IMR-90 (cell line): ENCODE measurements at regions not wholly inside any gene's neighbourhood (a gene's known extent, or its start where the extent isn't known, plus 50 kb on each side); places are given as distances from the start of the nearest gene placed in this dataset.

ENCODE experiments used
- ATAC-seq: fragments of 200-7000 bp; cut with Tn5 transposase; 2 replicates; pipeline ENCODE4 v1.9.1; 2020; ENCODE audit warnings: low read depth, mild to moderate bottlenecking, moderate library complexity
- BruUV-seq: library from RNA; stranded (reverse); fragments of 400-500 nt; replicated peaks from 2 replicates; lab custom pipeline; 2021; lab: Mats Ljungman, UMichigan
- CTCF ChIA-PET: fragments of 300-600 bp; formaldehyde crosslinking; extraction: SDS; loops from one replicate; lab custom pipeline; 2021; ENCODE audit warnings: antibody characterized with exemption; lab: Yijun Ruan, JAX
- POLR2A ChIA-PET: fragments of 300-600 bp; sonication (Branson Sonifier 250); formaldehyde crosslinking; loops from one replicate; lab custom pipeline; 2022; ENCODE audit warnings: antibody characterized with exemption; ENCODE audit not compliant: unreplicated experiment; lab: Charles Lee
- DNase-seq: peaks from one replicate; pipeline ENCODE4 v3.0.0; 2013
- H2AFZ ChIP-seq: replicated peaks from 2 replicates; pipeline ENCODE3; 2013; ENCODE audit warnings: low read length, mild to moderate bottlenecking; ENCODE audit not compliant: poor library complexity
- H2AK5ac ChIP-seq: 2 replicates; pipeline ENCODE4 v1.6.1; 2013; ENCODE audit warnings: low read depth, low read length, inconsistent platforms
- H2AK9ac ChIP-seq: replicated peaks from 2 replicates; pipeline ENCODE3; 2013; ENCODE audit warnings: mild to moderate bottlenecking, low read depth, low read length, moderate library complexity; ENCODE audit not compliant: poor library complexity
- H2BK120ac ChIP-seq: 2 replicates; pipeline ENCODE4 v1.6.1; 2013; ENCODE audit warnings: low read depth, low read length, inconsistent platforms
- H2BK15ac ChIP-seq: 3 replicates; pipeline ENCODE4 v1.6.1; 2013; ENCODE audit warnings: low read depth, low read length, inconsistent platforms
- H2BK20ac ChIP-seq: 2 replicates; pipeline ENCODE4 v1.6.1; 2013; ENCODE audit warnings: low read depth, mild to moderate bottlenecking, inconsistent platforms, low read length, moderate library complexity
- H2BK5ac ChIP-seq: 2 replicates; pipeline ENCODE4 v1.6.1; 2013; ENCODE audit warnings: mild to moderate bottlenecking, low read depth, low read length, inconsistent platforms; ENCODE audit not compliant: poor library complexity, severe bottlenecking
- H3K14ac ChIP-seq: replicated peaks from 2 replicates; pipeline ENCODE4 v1.6.1; 2013; ENCODE audit warnings: low read depth, low read length, inconsistent platforms
- H3K18ac ChIP-seq: 2 replicates; pipeline ENCODE4 v1.6.1; 2013; ENCODE audit warnings: low read depth, low read length, control low read depth
- H3K23ac ChIP-seq: 2 replicates; pipeline ENCODE4 v1.6.1; 2013; ENCODE audit warnings: low read depth, low read length, inconsistent platforms
- H3K27ac ChIP-seq: 2 replicates; pipeline ENCODE4 v1.5.1; 2013; ENCODE audit warnings: mild to moderate bottlenecking, control low read depth, low read length; ENCODE audit not compliant: insufficient read depth
- H3K27me3 ChIP-seq: 2 replicates; pipeline ENCODE4 v1.6.1; 2013; ENCODE audit warnings: low read length; ENCODE audit not compliant: control insufficient read depth, insufficient read depth
- H3K36me3 ChIP-seq: 2 replicates; pipeline ENCODE4 v1.6.1; 2013; ENCODE audit warnings: low read length, mixed read lengths; ENCODE audit not compliant: control insufficient read depth, insufficient read depth
- H3K4ac ChIP-seq: 2 replicates; pipeline ENCODE4 v1.6.1; 2013; ENCODE audit warnings: low read depth, low read length, inconsistent platforms
- H3K4me1 ChIP-seq: 2 replicates; pipeline ENCODE4 v1.6.1; 2013; ENCODE audit warnings: low read length, mixed read lengths; ENCODE audit not compliant: control insufficient read depth, insufficient read depth
- H3K4me2 ChIP-seq: 2 replicates; pipeline ENCODE4 v1.6.1; 2013; ENCODE audit warnings: low read depth, mild to moderate bottlenecking, control low read depth, low read length, moderate library complexity
- H3K4me3 ChIP-seq: 2 replicates; pipeline ENCODE4 v1.5.1; 2013; ENCODE audit warnings: low read depth, mild to moderate bottlenecking, control low read depth, low read length, moderate library complexity; ENCODE audit not compliant: insufficient read depth
- H3K56ac ChIP-seq: 2 replicates; pipeline ENCODE4 v1.6.1; 2013; ENCODE audit warnings: low read length, inconsistent platforms; ENCODE audit not compliant: insufficient read depth; ENCODE audit errors: extremely low read depth
- H3K79me1 ChIP-seq, 2 experiments: 2 replicates each; pipeline ENCODE4 v1.6.1; 2013; ENCODE audit warnings: low read length in 2 of 2, inconsistent platforms in 1 of 2, low read depth in 1 of 2
- H3K9ac ChIP-seq: 2 replicates; pipeline ENCODE4 v1.6.1; 2013; ENCODE audit warnings: low read depth, low read length, control low read depth
- H3K9me1 ChIP-seq: 2 replicates; pipeline ENCODE4 v1.6.1; 2013; ENCODE audit warnings: low read length, inconsistent platforms; ENCODE audit not compliant: insufficient read depth
- H3K9me3 ChIP-seq: 2 replicates; pipeline ENCODE4 v1.6.1; 2013; ENCODE audit warnings: low read length; ENCODE audit not compliant: control insufficient read depth, insufficient read depth
- H4K20me1 ChIP-seq: 2 replicates; pipeline ENCODE4 v1.6.1; 2013; ENCODE audit warnings: low read length, inconsistent platforms; ENCODE audit not compliant: insufficient read depth
- H4K5ac ChIP-seq: 2 replicates; pipeline ENCODE4 v1.6.1; 2013; ENCODE audit warnings: mild to moderate bottlenecking, low read depth, low read length, control low read depth
- H4K8ac ChIP-seq, 2 experiments: 2 replicates each; pipeline ENCODE4 v1.6.1; 2013; ENCODE audit warnings: low read depth in 2 of 2, low read length in 2 of 2, control low read depth in 1 of 2, inconsistent platforms in 1 of 2
- H4K91ac ChIP-seq: 2 replicates; pipeline ENCODE4 v1.6.1; 2013; ENCODE audit warnings: low read depth, low read length, inconsistent platforms; ENCODE audit not compliant: insufficient read depth
- SMC3 ChIP-seq: fragments of 150-350 bp; IDR thresholded peaks from 2 replicates; pipeline ENCODE4 v1.6.1; 2016; ENCODE audit warnings: low read depth, mild to moderate bottlenecking, antibody characterized with exemption, low read length, moderate library complexity
- WGBS, 2 experiments: methylation state at CpG; one replicate each; pipeline versions ENCODE4 v1.1.5 to v1.1.7; 2013; ENCODE audit warnings: missing lambda C conversion rate in 2 of 2; ENCODE audit not compliant: insufficient read length in 1 of 2; ENCODE audit errors: extremely low coverage in 2 of 2; 5-methylcytosine and 5-hydroxymethylcytosine counted together
- dilution Hi-C: fragments of 300-500 bp; cut with HindIII; formaldehyde crosslinking; loops from one replicate; pipeline ENCODE4 v1.14.3; 2018; ENCODE audit warnings: low sequenced_read_pairs; ENCODE audit not compliant: unreplicated experiment
- in situ Hi-C: fragments of 300-500 bp; cut with MboI; formaldehyde crosslinking; loops from 3 replicates; pipeline ENCODE4 v1.14.3; 2019; ENCODE audit warnings: low sequenced_read_pairs, inconsistent platforms, mixed read lengths
- intact Hi-C: fragments of 100-400 bp; cut with micrococcal nuclease; formaldehyde crosslinking; loops from 2 replicates; pipeline ENCODE4 v1.10.0; 2022

DNA sequence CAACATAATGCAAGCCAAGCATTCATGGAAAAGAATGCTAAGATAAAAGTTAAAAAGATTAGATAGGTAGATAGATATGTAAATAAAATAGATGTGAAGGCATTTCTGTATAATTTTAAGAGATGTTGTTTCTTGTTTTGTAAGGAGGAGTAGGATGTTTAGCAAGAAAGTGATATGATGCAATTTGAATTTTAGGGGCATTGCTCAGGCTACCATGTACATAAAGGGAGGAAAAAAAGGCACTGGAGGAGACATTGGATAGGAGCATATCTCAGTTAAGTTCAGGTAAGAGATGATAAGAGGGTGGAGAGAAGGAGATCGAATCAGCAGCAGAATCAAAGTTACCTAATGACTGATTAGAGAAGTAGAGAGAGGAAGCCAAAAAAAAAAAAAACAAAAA is 194.7 kb downstream of the TENT5A start:
- H3K36me3 ChIP-seq, result no peaks in the 10 kb centered on the region
- H3K56ac ChIP-seq, result no peak overlapping the region
- H3K4me1 ChIP-seq, result peaks cover 4% of the 10 kb centered on the region; the same call in 1 of the 2 replicates
- no peak overlapping the region for H2BK15ac ChIP-seq
- H4K5ac ChIP-seq, result no peak overlapping the region
- no peak overlapping the region for H3K9ac ChIP-seq
- no peak overlapping the region for H3K14ac ChIP-seq
- no peak overlapping the region for H2BK5ac ChIP-seq
- H3K79me1 ChIP-seq, result no peaks in the 10 kb centered on the region
- H2AK5ac ChIP-seq, result no peak overlapping the region
- DNase-seq, result no peak
- no peak overlapping the region for H2AFZ ChIP-seq
- no peak overlapping the region for H2BK120ac ChIP-seq
- no peak overlapping the region for H3K4me2 ChIP-seq
- H3K9me3 ChIP-seq, result no peaks in the 10 kb centered on the region
- in situ Hi-C loops (no loop called here), dilution Hi-C loops (no loop called here), intact Hi-C loops (no loop called here)
- no peaks in the 10 kb centered on the region for H4K20me1 ChIP-seq
- H4K8ac ChIP-seq, result no peak overlapping the region
- no peak overlapping the region for H3K23ac ChIP-seq
- no peak for TF ChIP-seq SMC3
- no peak overlapping the region for H3K18ac ChIP-seq
- no peak overlapping the region for H3K27ac ChIP-seq
- no peaks in the 10 kb centered on the region for H3K27me3 ChIP-seq
- no peak for ATAC-seq
- POLR2A ChIA-PET, result no interaction called here
- no TSS peak for BruUV-seq
- H3K9me1 ChIP-seq, result no peaks in the 10 kb centered on the region
- H2BK20ac ChIP-seq, result no peak overlapping the region
- no peak overlapping the region for H3K4ac ChIP-seq
- no peak overlapping the region for H2AK9ac ChIP-seq
- no CpG with 5 or more reads among the region's 1 CpG for WGBS, 2 experiments
- CTCF ChIA-PET, result no interaction called here
- no peak overlapping the region for H4K91ac ChIP-seq
- no peak overlapping the region for H3K4me3 ChIP-seq
